HepG2 (cell line): ENCODE measurements at regions not wholly inside any gene's neighbourhood (a gene's known extent, or its start where the extent isn't known, plus 50 kb on each side); places are given as distances from the start of the nearest gene placed in this dataset.

Experiments used
- AHDC1 ChIP-seq: sonication (generic); formaldehyde crosslinking; IDR thresholded peaks from 2 replicates; pipeline ENCODE4 v1.5.1; 2020; ENCODE audit warnings: mild to moderate bottlenecking, missing genetic modification reagents, borderline replicate concordance
- ARID3A ChIP-seq: IDR thresholded peaks from 2 replicates; pipeline ENCODE4 v1.6.1; 2012; ENCODE audit warnings: low read depth, low read length, improper control_type of control experiment
- CREB1 ChIP-seq, 2 experiments: fragments of 450-650 bp in 1 of 2; IDR thresholded peaks; 2 replicates each; pipeline ENCODE4 v1.6.1; 2016 to 2017; ENCODE audit warnings: control low read depth in 1 of 2, mild to moderate bottlenecking in 1 of 2, missing compliant biosample characterization in 1 of 2, missing genetic modification characterization in 1 of 2
- ELF3 ChIP-seq: IDR thresholded peaks from 2 replicates; pipeline ENCODE4 v1.6.1; 2016; ENCODE audit warnings: missing genetic modification reagents, missing compliant biosample characterization
- FOXC1 ChIP-seq: sonication (generic); formaldehyde crosslinking; IDR thresholded peaks from 2 replicates; pipeline ENCODE4 v1.8.0; 2022; ENCODE audit warnings: mild to moderate bottlenecking, missing genetic modification reagents, borderline replicate concordance
- IKZF5 ChIP-seq: IDR thresholded peaks from 2 replicates; pipeline ENCODE4 v1.6.1; 2018; ENCODE audit warnings: missing genetic modification reagents, mild to moderate bottlenecking, missing compliant biosample characterization
- LCORL ChIP-seq, 2 experiments: fragments of 450-650 bp in 1 of 2; sonication (generic) in 1 of 2; formaldehyde crosslinking in 1 of 2; IDR thresholded peaks; 2 replicates each; pipeline versions ENCODE4 v1.5.0 to v1.6.1; 2017 to 2020; ENCODE audit warnings: antibody characterized with exemption in 1 of 2, missing genetic modification reagents in 1 of 2
- SKIL ChIP-seq: sonication (generic); formaldehyde crosslinking; IDR thresholded peaks from 2 replicates; pipeline ENCODE4 v1.8.0; 2022; ENCODE audit warnings: missing genetic modification reagents, mild to moderate bottlenecking, moderate library complexity, borderline replicate concordance
- SMC3 ChIP-seq: IDR thresholded peaks from 2 replicates; pipeline ENCODE4 v1.6.1; 2011; ENCODE audit warnings: low read length, improper control_type of control experiment
- TSC22D2 ChIP-seq: sonication (generic); formaldehyde crosslinking; IDR thresholded peaks from 2 replicates; pipeline ENCODE4 v1.5.1; 2020; ENCODE audit warnings: missing genetic modification reagents, mild to moderate bottlenecking, borderline replicate concordance
- ZIK1 ChIP-seq: sonication (generic); formaldehyde crosslinking; IDR thresholded peaks from 2 replicates; pipeline ENCODE4 v1.5.0; 2020; ENCODE audit warnings: mild to moderate bottlenecking, low read depth, missing genetic modification reagents, borderline replicate concordance
- ZKSCAN8 ChIP-seq: IDR thresholded peaks from 2 replicates; pipeline ENCODE4 v1.6.1; 2016; ENCODE audit warnings: borderline replicate concordance, missing genetic modification reagents, missing compliant biosample characterization
- ZNF329 ChIP-seq: sonication (generic); formaldehyde crosslinking; IDR thresholded peaks from 2 replicates; pipeline ENCODE4 v1.9.0; 2021; ENCODE audit warnings: low read depth, mild to moderate bottlenecking, missing genetic modification reagents
- ZNF431 ChIP-seq: sonication (generic); formaldehyde crosslinking; IDR thresholded peaks from 2 replicates; pipeline ENCODE4 v1.9.0; 2022; ENCODE audit warnings: missing genetic modification reagents, low read depth, mild to moderate bottlenecking, borderline replicate concordance
- ZNF512 ChIP-seq: sonication (generic); formaldehyde crosslinking; IDR thresholded peaks from 2 replicates; pipeline ENCODE4 v1.4.0; 2020; ENCODE audit warnings: mild to moderate bottlenecking, missing genetic modification reagents
- ZSCAN29 ChIP-seq: sonication (generic); formaldehyde crosslinking; conservative IDR thresholded peaks from 2 replicates; pipeline ENCODE4 v1.4.0; 2020; ENCODE audit warnings: mild to moderate bottlenecking, missing genetic modification reagents

- TF ChIP-seq ZNF512 (CRISPR knock-in tag) = no peak
- no peak for TF ChIP-seq TSC22D2 (CRISPR knock-in tag)
- TF ChIP-seq AHDC1 (CRISPR knock-in tag) = peak; percentile 68; the same call in 1 of the 2 replicates
- 0 out of 2 replicates have a peak, but pooled peaks have one; percentile 18 for TF ChIP-seq ZNF431 (CRISPR knock-in tag)
- no peak for TF ChIP-seq ZIK1 (CRISPR knock-in tag)
- TF ChIP-seq SKIL (CRISPR knock-in tag) = peak; percentile 85; the same call in 1 of the 2 replicates
- peak; percentile 53 for TF ChIP-seq SMC3
- no peak for TF ChIP-seq CREB1 (IDR thresholded peaks at IDR 0.05)
- TF ChIP-seq CREB1 (CRISPR knock-in tag; IDR thresholded peaks at IDR 0.05) = peak; percentile 57; the same call in 1 of the 2 replicates
- TF ChIP-seq ELF3 (CRISPR knock-in tag) = peak; percentile 82; the same call in 1 of the 2 replicates
- no peak for TF ChIP-seq ZNF329 (CRISPR knock-in tag)
- no peak for TF ChIP-seq ZSCAN29
- TF ChIP-seq ZKSCAN8 (CRISPR knock-in tag) = peak; percentile 80; the same call in 1 of the 2 replicates
- peak; percentile 28; the same call in 1 of the 2 replicates for TF ChIP-seq ARID3A
- no peak; the same call in 1 of the 2 replicates for TF ChIP-seq FOXC1 (CRISPR knock-in tag)
- no peak for TF ChIP-seq LCORL (IDR thresholded peaks at IDR 0.05)
- TF ChIP-seq LCORL (CRISPR knock-in tag; IDR thresholded peaks at IDR 0.05) = peak; percentile 91
- TF ChIP-seq IKZF5 (CRISPR knock-in tag) = peak; percentile 82; the same call in 1 of the 2 replicates
These were observed 102.3 kb downstream of the ENC1 start (continued) for GRCh38 chr5:74538206-74538661.
